MM.1S (cell line): ENCODE measurements at regions not wholly inside any gene's neighbourhood (a gene's known extent, or its start where the extent isn't known, plus 50 kb on each side); places are given as distances from the start of the nearest gene placed in this dataset.

ENCODE experiments used
- DNase-seq: peaks from one replicate; pipeline ENCODE4 v3.0.0-alpha.2; 2015
- H2AFZ ChIP-seq: fragments of 300-600 bp; sonication (generic); 2 replicates; pipeline ENCODE4 v1.6.0; 2016; ENCODE audit warnings: antibody characterized with exemption, low read length
- H3F3A ChIP-seq: fragments of 300-600 bp; sonication (generic); 2 replicates; pipeline ENCODE4 v1.6.1; 2016; ENCODE audit warnings: mild to moderate bottlenecking, antibody characterized with exemption, low read length, moderate library complexity, mixed read lengths; ENCODE audit not compliant: insufficient read depth
- H3K27ac ChIP-seq: fragments of 300-600 bp; sonication (generic); 2 replicates; pipeline ENCODE4 v1.5.1; 2016; ENCODE audit warnings: mild to moderate bottlenecking, low read length
- H3K27me3 ChIP-seq: fragments of 300-600 bp; sonication (generic); replicated peaks from 2 replicates; pipeline ENCODE4 v1.6.0; 2016; ENCODE audit warnings: low read length; ENCODE audit not compliant: insufficient read depth
- H3K36me3 ChIP-seq: fragments of 300-600 bp; sonication (generic); replicated peaks from 2 replicates; pipeline ENCODE4 v1.6.1; 2016; ENCODE audit warnings: mild to moderate bottlenecking, low read length, mixed read lengths; ENCODE audit not compliant: insufficient read depth
- H3K4me1 ChIP-seq: fragments of 300-600 bp; sonication (generic); 2 replicates; pipeline ENCODE4 v1.6.1; 2016; ENCODE audit warnings: low read length, mixed read lengths
- H3K4me2 ChIP-seq: fragments of 300-600 bp; sonication (generic); 2 replicates; pipeline ENCODE4 v1.6.0; 2016; ENCODE audit warnings: low read depth, low read length
- H3K4me3 ChIP-seq: fragments of 300-600 bp; sonication (generic); 2 replicates; pipeline ENCODE4 v1.5.1; 2016; ENCODE audit warnings: low read length, mixed read lengths
- H3K79me2 ChIP-seq: fragments of 300-600 bp; sonication (generic); 2 replicates; pipeline ENCODE4 v1.6.1; 2016; ENCODE audit warnings: mixed run types, low read length, mixed read lengths
- H3K9ac ChIP-seq: fragments of 300-600 bp; sonication (generic); 2 replicates; pipeline ENCODE4 v1.6.1; 2016; ENCODE audit warnings: low read length, mixed read lengths
- H3K9me2 ChIP-seq: fragments of 300-600 bp; sonication (generic); replicated peaks from 2 replicates; pipeline ENCODE4 v1.6.1; 2016; ENCODE audit warnings: mild to moderate bottlenecking, low read length, mixed read lengths; ENCODE audit not compliant: insufficient read depth
- H3K9me3 ChIP-seq: fragments of 300-600 bp; sonication (generic); replicated peaks from 2 replicates; pipeline ENCODE4 v1.6.1; 2016; ENCODE audit warnings: mild to moderate bottlenecking, low read length, mixed read lengths; ENCODE audit not compliant: insufficient read depth
- H4K20me1 ChIP-seq: fragments of 300-600 bp; sonication (generic); 2 replicates; pipeline ENCODE4 v1.6.1; 2016; ENCODE audit warnings: mild to moderate bottlenecking, low read length, moderate library complexity, mixed read lengths; ENCODE audit not compliant: insufficient read depth
- EZH2 ChIP-seq: fragments of 300-600 bp; sonication (generic); optimal IDR thresholded peaks from 2 replicates; pipeline ENCODE3; 2017; ENCODE audit warnings: low read depth, mild to moderate bottlenecking, antibody characterized with exemption, low read length, mixed read lengths
- EZH2phosphoT487 ChIP-seq: fragments of 300-600 bp; sonication (generic); IDR thresholded peaks from 2 replicates; pipeline ENCODE4 v1.6.1; 2018; ENCODE audit warnings: antibody characterized with exemption, low read length
- TF ChIP-seq, protein P1 (sequence below): fragments of 300-600 bp; sonication (generic); IDR thresholded peaks from 2 replicates; pipeline ENCODE4 v1.5.1; 2016; ENCODE audit warnings: antibody characterized with exemption, low read length, mixed read lengths

DNA sequence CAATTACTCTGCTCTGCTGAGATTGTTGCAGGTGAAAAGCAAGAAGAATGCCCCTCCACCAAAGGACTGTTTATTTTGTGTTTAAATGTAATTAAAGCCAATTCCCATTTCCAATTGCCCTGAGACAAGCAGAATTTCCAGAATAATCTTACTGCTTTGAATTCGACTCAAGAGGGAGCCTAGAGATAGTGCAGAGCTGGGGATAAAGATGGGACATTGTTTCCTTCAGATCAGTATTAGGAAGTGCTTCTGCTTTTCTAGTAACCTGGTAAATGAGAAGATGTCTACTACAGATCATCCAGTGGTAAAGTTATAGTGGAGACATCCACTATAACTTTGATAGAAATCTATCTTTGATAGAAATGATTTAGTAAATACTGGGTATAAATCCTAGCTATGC, 326.9 kb downstream of the UBE3D start:
- no peaks in the 10 kb centered on the region for H3K4me1 ChIP-seq
- no peak overlapping the region for H3K27ac ChIP-seq

DNA sequence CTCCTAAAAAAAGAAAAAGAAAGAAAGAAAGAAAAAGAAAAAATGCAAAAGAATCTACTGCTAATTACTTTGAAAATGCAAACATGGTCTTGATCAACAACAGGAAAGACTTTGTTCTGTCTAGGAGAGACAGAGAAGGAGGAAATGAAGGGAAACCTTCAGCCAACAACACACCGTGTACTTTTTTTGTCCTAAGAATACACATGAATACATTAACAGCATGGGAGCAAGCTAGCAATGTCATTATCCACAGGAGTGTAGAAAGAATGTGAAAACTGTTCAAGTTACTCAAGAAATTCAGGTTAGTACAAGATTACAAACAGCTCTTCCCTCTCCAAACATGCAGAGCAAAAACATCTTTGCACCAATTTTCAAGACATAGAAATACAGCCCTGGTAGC, 326.3 kb downstream of the UBE3D start:
- Histone ChIP-seq H3K36me3 (no peaks in the 10 kb centered on the region), H2AFZ (no peak overlapping the region), H3K79me2 (no peaks in the 10 kb centered on the region), H3K27ac (no peak overlapping the region), H3K4me1 (no peaks in the 10 kb centered on the region), H3K9me2 (no peaks in the 10 kb centered on the region), H3F3A (no peaks in the 10 kb centered on the region), H4K20me1 (no peaks in the 10 kb centered on the region), H3K27me3 (no peaks in the 10 kb centered on the region), H3K4me3 (no peak overlapping the region), H3K4me2 (no peak overlapping the region), H3K9ac (no peak overlapping the region), H3K9me3 (no peaks in the 10 kb centered on the region)
- TF ChIP-seq, protein P1, sequence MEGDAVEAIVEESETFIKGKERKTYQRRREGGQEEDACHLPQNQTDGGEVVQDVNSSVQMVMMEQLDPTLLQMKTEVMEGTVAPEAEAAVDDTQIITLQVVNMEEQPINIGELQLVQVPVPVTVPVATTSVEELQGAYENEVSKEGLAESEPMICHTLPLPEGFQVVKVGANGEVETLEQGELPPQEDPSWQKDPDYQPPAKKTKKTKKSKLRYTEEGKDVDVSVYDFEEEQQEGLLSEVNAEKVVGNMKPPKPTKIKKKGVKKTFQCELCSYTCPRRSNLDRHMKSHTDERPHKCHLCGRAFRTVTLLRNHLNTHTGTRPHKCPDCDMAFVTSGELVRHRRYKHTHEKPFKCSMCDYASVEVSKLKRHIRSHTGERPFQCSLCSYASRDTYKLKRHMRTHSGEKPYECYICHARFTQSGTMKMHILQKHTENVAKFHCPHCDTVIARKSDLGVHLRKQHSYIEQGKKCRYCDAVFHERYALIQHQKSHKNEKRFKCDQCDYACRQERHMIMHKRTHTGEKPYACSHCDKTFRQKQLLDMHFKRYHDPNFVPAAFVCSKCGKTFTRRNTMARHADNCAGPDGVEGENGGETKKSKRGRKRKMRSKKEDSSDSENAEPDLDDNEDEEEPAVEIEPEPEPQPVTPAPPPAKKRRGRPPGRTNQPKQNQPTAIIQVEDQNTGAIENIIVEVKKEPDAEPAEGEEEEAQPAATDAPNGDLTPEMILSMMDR = no peak
- TF ChIP-seq EZH2phosphoT487 = no peak
- TF ChIP-seq EZH2 = no peak
- no peak for DNase-seq

More for the DNA sequence above, 326.9 kb downstream of the UBE3D start:
- Histone ChIP-seq H3K4me3 (no peak overlapping the region), H4K20me1 (no peaks in the 10 kb centered on the region), H3K36me3 (no peaks in the 10 kb centered on the region), H3K4me2 (no peak overlapping the region), H3F3A (no peaks in the 10 kb centered on the region), H3K9me2 (no peaks in the 10 kb centered on the region), H3K9me3 (no peaks in the 10 kb centered on the region), H2AFZ (no peak overlapping the region), H3K9ac (no peak overlapping the region), H3K79me2 (no peaks in the 10 kb centered on the region), H3K27me3 (no peaks in the 10 kb centered on the region)
- no peak for TF ChIP-seq EZH2phosphoT487
- DNase-seq = no peak

DNA sequence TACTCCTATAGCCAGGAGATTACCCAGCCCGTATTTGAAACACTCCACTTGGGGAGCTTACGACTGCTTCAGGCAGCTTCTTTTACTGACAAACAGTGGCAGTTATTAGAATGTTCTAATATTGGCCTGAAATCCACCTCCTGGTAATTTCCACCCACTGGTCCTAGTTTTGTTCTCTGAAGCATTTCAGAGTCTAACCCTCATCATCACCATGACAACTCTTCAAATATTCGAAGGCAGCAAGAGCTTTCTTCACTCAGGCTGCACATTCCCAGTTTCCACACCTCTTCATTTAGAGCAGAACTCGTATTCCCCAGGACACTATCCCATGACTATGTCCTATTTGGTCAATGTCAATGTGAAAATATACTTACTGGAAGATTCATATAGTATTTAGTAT, 325.6 kb downstream of the UBE3D start:
- H4K20me1 ChIP-seq = no peaks in the 10 kb centered on the region
- no peak overlapping the region for H3K4me2 ChIP-seq
- H3K4me3 ChIP-seq = no peak overlapping the region
- no peaks in the 10 kb centered on the region for H3K9me3 ChIP-seq
- H3K27me3 ChIP-seq = no peaks in the 10 kb centered on the region
- no peak overlapping the region for H3K9ac ChIP-seq
- no peak overlapping the region for H2AFZ ChIP-seq
- H3F3A ChIP-seq = no peaks in the 10 kb centered on the region
- H3K9me2 ChIP-seq = no peaks in the 10 kb centered on the region
- H3K27ac ChIP-seq = no peak overlapping the region
- H3K4me1 ChIP-seq = no peaks in the 10 kb centered on the region
- no peaks in the 10 kb centered on the region for H3K79me2 ChIP-seq
- no peaks in the 10 kb centered on the region for H3K36me3 ChIP-seq
- no peak for DNase-seq
- TF ChIP-seq EZH2 = no peak

DNA sequence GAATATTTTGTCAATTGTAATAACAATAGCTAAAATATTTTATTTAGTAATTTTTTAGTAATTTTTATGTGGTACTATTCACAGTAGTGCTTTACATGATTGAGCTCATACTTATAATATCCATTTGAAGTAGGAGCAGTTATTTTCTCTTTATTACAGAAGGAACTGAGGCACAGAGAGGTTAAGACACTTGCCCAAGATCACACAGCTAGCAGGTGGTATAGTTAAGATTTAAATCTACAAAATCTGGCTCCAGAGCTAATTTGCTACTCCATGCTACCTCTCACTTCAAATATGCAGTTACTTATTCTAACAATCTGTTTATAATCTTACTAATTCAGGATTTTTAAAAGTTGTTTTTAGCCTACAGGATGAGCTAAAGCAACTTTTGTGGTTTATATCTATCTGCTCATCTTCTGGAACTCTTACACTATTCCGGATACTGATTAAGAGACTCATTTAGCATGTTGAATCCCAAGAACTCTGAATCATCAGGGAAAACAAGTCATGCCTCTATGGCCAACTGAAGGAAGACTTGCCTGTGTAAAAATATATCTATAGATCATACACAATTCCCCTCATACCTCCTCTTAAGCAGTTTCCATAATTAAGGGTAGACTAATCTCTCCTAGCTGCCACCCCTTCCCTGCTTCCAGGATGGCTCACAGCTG, 324.2 kb downstream of the UBE3D start:
- H3K4me2 ChIP-seq = no peak overlapping the region
- H3K79me2 ChIP-seq = no peaks in the 10 kb centered on the region
- H3F3A ChIP-seq = no peaks in the 10 kb centered on the region
- no peak overlapping the region for H3K9ac ChIP-seq
- no peak for TF ChIP-seq EZH2
- no peak for TF ChIP-seq EZH2phosphoT487
- TF ChIP-seq, protein P1 = no peak
- no peaks in the 10 kb centered on the region for H3K9me3 ChIP-seq
- DNase-seq = no peak
- H3K9me2 ChIP-seq = no peaks in the 10 kb centered on the region
- no peaks in the 10 kb centered on the region for H3K27me3 ChIP-seq
- H3K27ac ChIP-seq = no peak overlapping the region
- H3K4me1 ChIP-seq = no peaks in the 10 kb centered on the region
- no peaks in the 10 kb centered on the region for H3K36me3 ChIP-seq
- H2AFZ ChIP-seq = no peak overlapping the region
- H4K20me1 ChIP-seq = no peaks in the 10 kb centered on the region
- no peak overlapping the region for H3K4me3 ChIP-seq
